ENCODE measurements at regions not wholly inside any gene's neighbourhood (a gene's known extent, or its start where the extent isn't known, plus 50 kb on each side); places are given as distances from the start of the nearest gene placed in this dataset.

DNA sequence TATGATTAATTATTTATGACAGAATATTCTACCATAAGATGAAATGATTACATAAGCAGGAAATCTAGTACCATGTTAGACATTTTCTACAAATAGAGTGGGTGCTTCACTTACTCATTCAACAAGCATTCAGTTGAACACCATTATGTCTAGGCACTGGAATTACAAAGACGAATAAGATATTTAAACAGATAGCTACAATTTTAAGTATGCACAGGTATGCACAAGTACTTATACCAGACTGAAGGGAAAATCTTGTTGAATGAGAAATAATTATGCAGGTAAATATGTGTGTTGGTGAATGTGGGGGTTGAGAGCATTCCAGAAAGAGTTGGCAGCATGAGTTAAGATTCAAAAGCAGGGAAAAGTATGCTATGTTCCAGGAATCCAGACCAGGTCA, 107.3 kb upstream of the CNKSR2 start:
- TF ChIP-seq, protein P1, sequence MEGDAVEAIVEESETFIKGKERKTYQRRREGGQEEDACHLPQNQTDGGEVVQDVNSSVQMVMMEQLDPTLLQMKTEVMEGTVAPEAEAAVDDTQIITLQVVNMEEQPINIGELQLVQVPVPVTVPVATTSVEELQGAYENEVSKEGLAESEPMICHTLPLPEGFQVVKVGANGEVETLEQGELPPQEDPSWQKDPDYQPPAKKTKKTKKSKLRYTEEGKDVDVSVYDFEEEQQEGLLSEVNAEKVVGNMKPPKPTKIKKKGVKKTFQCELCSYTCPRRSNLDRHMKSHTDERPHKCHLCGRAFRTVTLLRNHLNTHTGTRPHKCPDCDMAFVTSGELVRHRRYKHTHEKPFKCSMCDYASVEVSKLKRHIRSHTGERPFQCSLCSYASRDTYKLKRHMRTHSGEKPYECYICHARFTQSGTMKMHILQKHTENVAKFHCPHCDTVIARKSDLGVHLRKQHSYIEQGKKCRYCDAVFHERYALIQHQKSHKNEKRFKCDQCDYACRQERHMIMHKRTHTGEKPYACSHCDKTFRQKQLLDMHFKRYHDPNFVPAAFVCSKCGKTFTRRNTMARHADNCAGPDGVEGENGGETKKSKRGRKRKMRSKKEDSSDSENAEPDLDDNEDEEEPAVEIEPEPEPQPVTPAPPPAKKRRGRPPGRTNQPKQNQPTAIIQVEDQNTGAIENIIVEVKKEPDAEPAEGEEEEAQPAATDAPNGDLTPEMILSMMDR (IDR thresholded peaks at IDR 0.05 in 8 of 11, conservative IDR thresholded peaks at IDR 0.05 in 3 of 11): no peak
- TF ChIP-seq POLR2AphosphoS5 (IDR thresholded peaks at IDR 0.05): no peak
